HG02623 (cell line): ENCODE measurements at regions not wholly inside any gene's neighbourhood (a gene's known extent, or its start where the extent isn't known, plus 50 kb on each side); places are given as distances from the start of the nearest gene placed in this dataset.
"Not testable (repeated sequence)": the region's sequence is repeated elsewhere in the genome, so short reads cannot be mapped to it uniquely, and the experiment has no call there.

Experiments used
- ATAC-seq: cut with Tn5 transposase; IDR thresholded peaks from one replicate; pipeline ENCODE4 v1.9.1; 2021; ENCODE audit warnings: moderate library complexity; ENCODE audit not compliant: unreplicated experiment

- not testable (repeated sequence) for ATAC-seq
Measured at GRCh38 chr9:91019871-91020270, 218.3 kb downstream of the SYK start.

DNA sequence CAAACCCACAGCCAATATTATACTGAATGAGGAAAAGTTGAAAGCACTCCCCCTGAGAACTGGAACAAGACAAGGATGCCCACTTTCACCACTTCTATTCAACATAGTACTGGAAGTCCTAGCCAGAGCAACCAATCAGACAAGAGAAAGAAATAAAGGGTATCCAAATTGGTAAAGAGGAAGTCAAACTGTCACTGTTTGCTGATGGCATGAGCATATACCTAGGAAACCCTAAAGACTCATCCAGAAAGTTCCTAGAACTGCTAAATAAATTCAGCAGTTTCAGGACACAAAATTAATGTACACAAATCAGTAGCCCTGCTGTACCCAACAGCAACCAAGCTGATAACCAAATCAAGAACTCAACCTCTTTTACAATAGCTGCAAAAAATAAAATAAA is 220.0 kb downstream of the SYK start:
- not testable (repeated sequence) for ATAC-seq

DNA sequence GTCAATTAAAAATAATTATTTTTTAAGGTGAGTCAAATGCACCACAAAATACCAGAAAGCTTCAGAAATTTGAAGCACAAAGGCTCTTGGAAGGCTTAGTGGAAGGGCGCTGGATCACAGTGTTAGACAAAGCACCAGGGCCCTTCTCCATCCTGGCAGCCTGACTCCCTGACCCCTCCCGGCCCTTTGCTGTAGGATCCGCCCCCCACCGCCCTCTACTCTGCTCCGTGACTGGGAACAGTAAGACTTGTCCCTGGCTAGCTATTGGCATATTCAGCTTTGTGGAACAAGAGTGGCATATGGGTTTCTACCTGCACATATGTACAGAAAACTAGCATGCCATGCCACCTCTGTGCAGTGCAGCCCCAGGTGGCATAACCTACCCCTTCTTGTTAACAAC is 222.1 kb downstream of the SYK start:
- ATAC-seq = no peak

DNA sequence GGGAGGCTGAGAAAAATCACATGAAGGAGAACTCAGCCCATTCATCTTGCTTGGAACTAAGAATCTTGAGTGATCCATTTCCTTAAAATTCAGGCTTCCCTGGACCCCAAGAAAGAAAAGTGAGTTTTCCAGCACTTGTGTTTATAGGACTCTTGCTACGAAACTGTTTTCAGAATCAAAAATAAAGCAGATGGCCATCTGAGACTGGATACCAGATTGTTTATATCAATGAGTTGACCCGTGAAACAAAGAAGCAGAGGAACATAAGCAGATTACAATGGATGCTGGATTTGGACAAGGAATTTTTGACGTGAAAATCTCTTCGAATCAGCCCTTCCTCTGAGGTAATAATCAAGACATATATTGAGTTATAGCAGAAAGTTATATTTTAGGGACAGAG is 223.2 kb downstream of the SYK start:
- ATAC-seq = no peak

GRCh38 chr9:91025856-91026255 is 224.2 kb downstream of the SYK start:
- ATAC-seq = no peak

DNA sequence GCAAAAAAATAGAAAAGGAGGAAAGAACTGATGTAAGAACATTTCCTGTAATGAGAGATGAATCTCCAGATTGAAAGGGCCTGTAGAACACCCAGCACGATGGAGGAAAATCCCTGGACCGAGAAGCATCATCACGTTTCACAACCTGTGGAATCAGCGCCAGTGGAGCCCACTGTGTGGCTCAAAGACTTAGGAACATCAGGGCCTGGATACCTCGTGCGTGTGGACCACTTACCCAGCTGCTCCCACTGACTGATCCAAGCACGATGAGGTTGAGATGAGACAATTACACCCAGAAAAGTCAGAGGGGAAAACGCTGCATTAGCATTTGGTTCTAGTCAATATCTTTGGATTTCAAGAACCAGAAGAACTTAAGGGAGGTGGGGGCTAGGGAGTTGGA is 224.6 kb downstream of the SYK start:
- no peak for ATAC-seq

- no peak for ATAC-seq
Measured at GRCh38 chr9:91027005-91027404, 225.4 kb downstream of the SYK start.

GRCh38 chr9:91028166-91028827 is 226.7 kb downstream of the SYK start:
- ATAC-seq = no peak

GRCh38 chr9:91029650-91030361 is 228.2 kb downstream of the SYK start:
- ATAC-seq = no peak

DNA sequence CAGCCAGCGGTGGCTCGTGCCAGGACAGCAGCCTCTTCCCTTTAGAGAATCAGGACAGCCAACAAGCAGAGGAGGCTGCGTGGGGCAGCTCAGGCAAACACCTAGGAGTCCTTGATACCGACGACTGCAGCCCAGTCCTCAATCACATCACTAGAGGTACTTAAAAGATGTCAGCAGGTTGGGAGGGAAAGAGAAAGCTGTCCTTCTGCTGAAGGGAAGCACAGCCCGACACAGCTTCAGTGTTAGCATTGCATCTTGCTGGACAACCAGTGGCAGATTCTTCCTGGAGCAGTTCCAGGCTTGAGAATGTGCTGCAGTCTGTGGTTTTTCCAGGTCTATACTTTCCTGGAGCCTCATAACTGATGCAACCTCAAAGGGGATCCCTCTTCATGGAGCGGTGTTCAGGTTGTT is 230.5 kb downstream of the SYK start:
- no peak for ATAC-seq

DNA sequence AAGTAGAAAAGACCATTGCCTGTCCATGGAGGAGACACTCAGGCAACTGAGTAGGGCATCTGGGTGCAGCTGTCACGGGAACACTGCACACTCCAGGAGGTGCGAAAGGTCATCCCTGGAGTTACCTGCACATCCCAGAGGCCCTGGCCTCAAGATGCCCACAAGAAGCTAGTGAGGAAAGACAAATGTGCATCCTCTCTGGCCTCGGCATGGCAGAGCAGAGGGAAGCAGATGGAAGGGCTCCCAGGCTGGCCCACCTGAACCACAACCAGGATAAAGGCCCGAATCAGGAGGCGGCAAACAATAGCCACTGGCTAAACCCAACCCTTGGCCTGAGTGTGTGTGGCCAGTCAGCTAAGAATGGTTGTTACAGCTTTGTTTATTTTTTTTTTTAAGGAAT is 231.7 kb downstream of the SYK start:
- ATAC-seq = no peak

DNA sequence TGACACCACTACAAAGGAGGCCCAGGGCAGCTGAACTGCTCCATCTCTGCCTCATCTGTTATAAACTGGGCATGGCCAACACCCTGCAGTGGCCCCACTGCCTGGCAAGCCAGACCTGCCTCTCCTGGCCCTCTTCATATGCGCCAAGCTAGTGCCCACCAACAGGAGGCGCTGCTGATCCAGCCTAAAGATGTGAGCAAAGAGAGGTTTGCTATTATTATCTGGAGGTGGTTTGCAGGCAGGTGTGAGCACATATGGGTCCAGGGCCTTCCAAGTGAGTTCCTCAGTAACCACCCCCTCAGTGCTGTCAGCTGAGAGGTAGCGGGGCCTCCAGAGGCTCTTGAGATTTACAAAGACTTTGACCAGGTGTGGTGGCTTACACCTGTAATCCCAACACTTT is 232.2 kb downstream of the SYK start:
- no peak for ATAC-seq

DNA sequence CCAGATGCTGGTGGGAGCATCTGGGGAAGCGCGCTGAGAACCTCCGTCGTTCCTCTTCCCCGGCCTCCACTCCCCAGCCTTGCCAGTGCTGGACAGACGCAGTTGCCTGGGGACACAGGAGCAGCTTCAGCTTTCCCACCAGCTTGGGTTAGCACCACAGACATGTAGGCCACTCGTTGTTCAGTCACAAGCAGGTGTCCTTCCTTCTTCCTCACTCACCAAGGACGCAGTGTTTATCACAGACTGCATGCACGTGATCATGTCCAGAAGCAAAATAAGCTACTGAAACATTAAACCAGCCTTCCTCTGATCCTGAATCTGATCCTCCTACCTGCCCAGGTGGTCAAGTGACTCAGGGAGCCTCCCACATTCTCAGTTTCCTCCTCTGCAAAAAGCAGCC is 232.9 kb downstream of the SYK start:
- no peak for ATAC-seq

DNA sequence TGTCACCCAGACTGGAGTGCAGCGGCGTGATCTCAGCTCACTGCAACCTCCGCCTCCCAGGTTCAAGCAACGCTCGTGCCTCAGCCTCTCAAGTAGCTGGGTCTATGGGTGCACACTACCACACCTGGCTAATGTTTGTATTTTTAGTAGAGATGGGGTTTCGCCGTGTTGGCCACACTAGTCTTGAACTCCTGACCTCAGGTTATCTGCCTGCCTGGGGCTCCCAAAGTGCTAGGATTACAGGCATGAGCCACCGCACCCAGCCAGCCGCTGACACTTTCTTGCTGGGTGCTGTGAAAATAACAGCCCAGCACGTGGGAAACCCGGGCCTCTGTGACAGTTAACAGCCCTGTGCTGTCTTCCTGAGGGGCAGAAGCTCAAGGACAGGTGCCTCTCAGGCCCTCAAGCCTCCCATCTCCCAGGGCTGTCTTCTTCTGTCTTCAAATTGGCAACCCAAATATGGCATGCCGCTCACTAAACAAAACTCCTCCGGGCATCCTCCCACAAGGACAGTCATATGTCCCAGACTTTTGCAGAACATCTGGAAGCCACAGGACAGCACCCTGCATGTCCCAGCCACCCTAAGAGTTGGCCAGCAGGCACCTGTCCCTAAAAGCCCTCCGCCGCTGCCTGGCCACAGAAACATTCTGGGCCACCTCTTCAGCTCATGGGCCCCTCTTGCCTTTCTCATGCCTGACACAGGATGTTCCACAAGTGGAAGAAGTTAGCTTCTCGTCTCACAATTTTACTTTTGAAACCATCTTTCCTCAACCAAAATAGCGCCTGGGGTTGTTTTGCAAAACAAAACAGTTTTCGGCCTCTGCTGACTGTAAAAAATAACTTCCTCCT is 233.6 kb downstream of the SYK start:
- ATAC-seq = peak; percentile 43

GRCh38 chr9:91035825-91036208 is 234.2 kb downstream of the SYK start:
- no peak for ATAC-seq

DNA sequence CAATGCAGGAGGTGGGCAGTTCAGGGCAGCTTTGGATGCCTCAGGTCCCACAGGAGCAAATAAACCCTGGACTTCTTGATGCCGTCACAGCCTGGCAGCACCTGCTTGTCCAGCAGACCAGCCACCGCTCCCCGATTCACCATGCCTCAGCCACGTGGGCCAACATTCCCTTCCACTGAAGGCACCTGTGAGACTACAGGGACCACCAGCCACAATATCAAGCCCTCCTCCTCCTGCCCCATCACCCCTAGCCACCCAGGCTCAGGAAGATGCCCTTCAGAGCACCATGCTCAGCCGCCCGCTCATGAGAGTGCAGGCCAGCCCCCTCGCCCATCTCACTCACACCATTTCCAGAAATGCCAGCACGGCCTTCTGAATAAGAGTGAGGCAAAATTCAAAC is 234.7 kb downstream of the SYK start:
- ATAC-seq = no peak

GRCh38 chr9:91036826-91037510 is 235.3 kb downstream of the SYK start:
- ATAC-seq = no peak

- ATAC-seq = no peak
Measured at GRCh38 chr9:91037511-91038482, 236.2 kb downstream of the SYK start.

DNA sequence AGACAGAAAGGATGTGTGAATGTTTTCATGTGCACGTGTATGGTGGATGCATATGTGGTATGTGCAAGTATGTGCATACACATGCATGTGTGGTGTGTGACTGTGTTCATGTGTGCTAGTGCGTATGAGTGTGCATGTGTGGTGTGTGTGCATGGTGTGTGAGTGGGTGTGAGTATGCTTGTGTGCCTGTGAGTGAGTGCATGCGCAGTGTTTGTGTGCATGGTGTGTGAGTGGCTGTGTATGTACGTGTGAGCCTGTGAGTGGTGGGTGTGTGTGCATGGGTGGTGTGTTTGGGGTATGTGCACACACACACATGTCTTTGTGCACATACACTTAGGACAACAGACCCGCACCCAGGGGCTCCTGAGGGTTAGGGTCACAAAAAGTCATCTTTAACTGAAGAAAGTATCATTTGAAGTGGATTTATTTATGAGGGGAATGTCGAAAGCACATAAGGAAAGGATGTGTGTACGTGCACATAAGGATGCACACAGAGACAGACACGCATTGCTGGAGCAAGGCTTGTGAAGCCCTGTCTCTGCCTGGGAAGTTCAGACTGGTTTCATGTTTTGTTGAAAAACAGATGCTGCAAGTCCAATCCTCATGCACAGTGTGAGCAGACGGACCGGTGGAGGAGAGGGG is 237.0 kb downstream of the SYK start:
- no peak for ATAC-seq
